Right lobe of liver (tissue), 4 donors: ENCODE measurements at regions not wholly inside any gene's neighbourhood (a gene's known extent, or its start where the extent isn't known, plus 50 kb on each side); places are given as distances from the start of the nearest gene placed in this dataset.

ENCODE experiments used
- POLR2A ChIP-seq: fragments of 450-650 bp; IDR thresholded peaks from one replicate; pipeline ENCODE4 v1.6.1; 2017; ENCODE audit warnings: antibody characterized with exemption, mild to moderate bottlenecking
- TF ChIP-seq, protein P1 (sequence below), 4 donors: fragments of 200-600 bp in 3 of 4; fragments of 450-650 bp in 1 of 4; IDR thresholded peaks; one replicate each; pipeline versions ENCODE4 v1.5.1 to v1.8.0; 2016 to 2022; ENCODE audit warnings: antibody characterized with exemption in 4 of 4, mild to moderate bottlenecking in 2 of 4
- donor health status: DM: no; HTN: no; CAD: no.
- donor health status: DM: no; HTN: no; CAD: no.
- donor health status: DM: no; HTN: yes; CAD: no.

DNA sequence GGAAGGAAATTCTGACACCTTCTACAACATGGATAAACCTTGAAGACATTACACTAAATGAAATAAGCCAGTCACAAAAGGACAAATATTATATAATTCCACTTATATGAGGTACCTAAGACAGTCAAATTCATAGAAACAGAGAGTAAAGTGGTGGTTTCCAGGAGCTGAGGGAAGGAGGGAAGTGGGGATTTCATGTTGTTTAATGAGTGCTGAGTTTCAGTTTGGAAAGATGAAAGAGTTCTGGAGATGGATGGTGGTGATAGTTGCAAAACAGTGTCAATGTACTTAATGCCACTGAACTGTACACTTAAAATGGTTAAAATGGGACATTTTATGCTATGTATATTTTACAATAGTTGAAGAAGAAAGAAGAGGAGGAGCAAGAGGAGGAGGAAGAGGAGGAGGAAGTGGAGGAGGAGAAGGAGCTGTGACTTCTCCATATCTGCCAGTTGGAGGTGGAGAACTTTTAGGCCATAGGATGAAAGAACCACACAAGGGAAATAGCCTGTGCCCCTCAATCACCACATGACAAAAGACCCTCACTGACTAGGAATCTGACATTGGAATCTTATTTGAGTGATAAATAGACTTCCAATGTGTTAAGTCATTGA, 55.3 kb upstream of the LGALSL start:
- TF ChIP-seq POLR2A: no peak
- TF ChIP-seq, protein P1, sequence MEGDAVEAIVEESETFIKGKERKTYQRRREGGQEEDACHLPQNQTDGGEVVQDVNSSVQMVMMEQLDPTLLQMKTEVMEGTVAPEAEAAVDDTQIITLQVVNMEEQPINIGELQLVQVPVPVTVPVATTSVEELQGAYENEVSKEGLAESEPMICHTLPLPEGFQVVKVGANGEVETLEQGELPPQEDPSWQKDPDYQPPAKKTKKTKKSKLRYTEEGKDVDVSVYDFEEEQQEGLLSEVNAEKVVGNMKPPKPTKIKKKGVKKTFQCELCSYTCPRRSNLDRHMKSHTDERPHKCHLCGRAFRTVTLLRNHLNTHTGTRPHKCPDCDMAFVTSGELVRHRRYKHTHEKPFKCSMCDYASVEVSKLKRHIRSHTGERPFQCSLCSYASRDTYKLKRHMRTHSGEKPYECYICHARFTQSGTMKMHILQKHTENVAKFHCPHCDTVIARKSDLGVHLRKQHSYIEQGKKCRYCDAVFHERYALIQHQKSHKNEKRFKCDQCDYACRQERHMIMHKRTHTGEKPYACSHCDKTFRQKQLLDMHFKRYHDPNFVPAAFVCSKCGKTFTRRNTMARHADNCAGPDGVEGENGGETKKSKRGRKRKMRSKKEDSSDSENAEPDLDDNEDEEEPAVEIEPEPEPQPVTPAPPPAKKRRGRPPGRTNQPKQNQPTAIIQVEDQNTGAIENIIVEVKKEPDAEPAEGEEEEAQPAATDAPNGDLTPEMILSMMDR (IDR thresholded peaks at IDR 0.05): no peak
